ENCODE measurements at regions not wholly inside any gene's neighbourhood (a gene's known extent, or its start where the extent isn't known, plus 50 kb on each side); places are given as distances from the start of the nearest gene placed in this dataset.
"Not testable (repeated sequence)": the region's sequence is repeated elsewhere in the genome, so short reads cannot be mapped to it uniquely, and the experiment has no call there.

DNA sequence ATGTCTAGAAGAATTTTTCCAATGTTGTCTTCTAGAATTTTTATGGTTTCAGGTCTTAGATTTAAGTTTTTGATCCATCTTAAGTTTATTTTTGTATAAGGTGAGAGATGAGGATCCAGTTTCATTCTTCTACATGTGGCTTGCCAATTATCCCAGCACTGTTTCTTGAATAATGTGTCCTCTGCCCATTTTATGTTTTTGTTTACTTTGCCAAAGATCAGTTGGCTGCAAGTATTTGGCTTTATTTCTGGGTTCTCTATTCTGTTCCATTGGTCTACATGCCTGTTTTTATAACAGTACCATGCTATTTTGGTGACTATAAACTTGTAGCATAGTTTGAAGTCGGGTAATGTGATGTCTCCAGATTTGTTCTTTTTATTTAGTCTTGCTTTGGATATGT is 78.2 kb upstream of the PTPN13 start:
- TF ChIP-seq POLR2A, POLR2AphosphoS5 (IDR thresholded peaks at IDR 0.05): not testable (repeated sequence)

All from gastroesophageal sphincter (tissue), 2 donors.